ENCODE measurements at regions not wholly inside any gene's neighbourhood (a gene's known extent, or its start where the extent isn't known, plus 50 kb on each side); places are given as distances from the start of the nearest gene placed in this dataset.
A peak's percentile ranks its signal among the peaks of the same experiment; 100 is the strongest.

- Histone ChIP-seq H3K27me3 (ENCODE audit: low read depth) (no peaks in the 10 kb centered on the region), H3K27ac (replicated peaks) (peak overlapping the region; percentile 67), H3K4me1 (peaks cover 6% of the 10 kb centered on the region), H3K36me3 (no peaks in the 10 kb centered on the region), H3K4me3 (no peak overlapping the region), H3K9me3 (replicated peaks) (peaks cover 4% of the 10 kb centered on the region)
- TF ChIP-seq CTCF (IDR thresholded peaks at IDR 0.05; ENCODE audit: borderline replicate concordance): no peak
- intact Hi-C loops (cut with micrococcal nuclease): no loop called here
- DNase-seq: no peak
These were observed 90.0 kb upstream of the HMGCLL1 start for GRCh38 chr6:55669028-55669427.

DNA sequence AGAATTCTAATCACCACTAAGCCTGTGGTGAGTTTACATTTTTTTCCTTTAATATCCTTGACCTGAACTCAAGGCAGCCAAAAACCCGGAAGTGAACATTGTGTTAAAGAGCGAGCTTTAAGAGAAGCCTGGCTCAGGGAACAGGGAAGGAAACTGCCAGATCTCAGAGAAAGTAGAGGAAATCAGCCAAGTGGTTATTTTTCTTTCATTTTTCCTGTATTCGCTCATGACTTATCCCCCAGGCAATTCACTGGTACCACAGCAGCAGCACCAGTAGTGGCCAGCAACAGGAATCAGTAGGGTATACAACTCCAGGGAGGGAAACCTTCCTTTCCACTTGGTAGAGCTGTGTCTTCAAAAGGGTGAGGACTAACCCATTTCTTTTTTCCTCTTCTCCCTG lies 89.6 kb upstream of the HMGCLL1 start:
- Histone ChIP-seq H3K36me3 (no peaks in the 10 kb centered on the region), H3K4me3 (no peak overlapping the region), H3K4me1 (peaks cover 6% of the 10 kb centered on the region), H3K27me3 (ENCODE audit: low read depth) (no peaks in the 10 kb centered on the region), H3K27ac (replicated peaks) (peak overlapping the region; percentile 67), H3K9me3 (replicated peaks) (peaks cover 9% of the 10 kb centered on the region)
- intact Hi-C loops (cut with micrococcal nuclease): no loop called here
- no peak for TF ChIP-seq CTCF (IDR thresholded peaks at IDR 0.05; ENCODE audit: borderline replicate concordance)
- DNase-seq: no peak

DNA sequence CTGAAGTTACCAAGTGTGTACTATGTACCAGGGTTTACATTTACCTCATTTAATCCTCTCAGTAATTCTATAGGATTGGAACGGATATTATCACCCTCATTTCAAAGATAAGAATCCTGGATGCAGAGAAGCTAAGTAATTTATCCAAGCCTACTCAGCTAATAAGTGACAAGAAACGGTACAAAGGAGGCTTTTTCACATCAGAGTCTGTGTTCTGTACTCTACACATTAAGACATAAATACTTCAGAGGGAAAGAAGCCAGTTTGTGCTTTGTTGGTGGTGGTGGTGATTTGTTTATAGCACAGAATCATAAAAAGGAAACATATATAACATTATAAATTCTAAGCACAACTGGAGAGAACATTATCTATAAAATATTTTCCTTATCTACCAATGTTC lies 88.3 kb upstream of the HMGCLL1 start:
- H3K27ac ChIP-seq (replicated peaks): no peak overlapping the region
- H3K4me3 ChIP-seq: no peak overlapping the region
- H3K36me3 ChIP-seq: no peaks in the 10 kb centered on the region
- DNase-seq: no peak
- H3K4me1 ChIP-seq: peaks cover 6% of the 10 kb centered on the region
- H3K27me3 ChIP-seq (ENCODE audit: low read depth): no peaks in the 10 kb centered on the region
- peaks cover 20% of the 10 kb centered on the region for H3K9me3 ChIP-seq (replicated peaks)
- no peak for TF ChIP-seq CTCF (IDR thresholded peaks at IDR 0.05; ENCODE audit: borderline replicate concordance)
- intact Hi-C loops (cut with micrococcal nuclease): no loop called here

GRCh38 chr6:55666606-55667225 lies 87.7 kb upstream of the HMGCLL1 start:
- intact Hi-C loops (cut with micrococcal nuclease): no loop called here
- no peak for DNase-seq
- peaks cover 27% of the 10 kb centered on the region for H3K9me3 ChIP-seq (replicated peaks)
- no peaks in the 10 kb centered on the region for H3K36me3 ChIP-seq
- H3K4me1 ChIP-seq: peaks cover 6% of the 10 kb centered on the region
- no peaks in the 10 kb centered on the region for H3K27me3 ChIP-seq (ENCODE audit: low read depth)
- TF ChIP-seq CTCF (IDR thresholded peaks at IDR 0.05; ENCODE audit: borderline replicate concordance): no peak
- H3K27ac ChIP-seq (replicated peaks): no peak overlapping the region
- no peak overlapping the region for H3K4me3 ChIP-seq

- no peak for DNase-seq
- Histone ChIP-seq H3K36me3 (no peaks in the 10 kb centered on the region), H3K4me1 (peaks cover 6% of the 10 kb centered on the region), H3K27me3 (ENCODE audit: low read depth) (no peaks in the 10 kb centered on the region), H3K9me3 (replicated peaks) (peaks cover 33% of the 10 kb centered on the region), H3K27ac (replicated peaks) (no peak overlapping the region), H3K4me3 (no peak overlapping the region)
- TF ChIP-seq CTCF (IDR thresholded peaks at IDR 0.05; ENCODE audit: borderline replicate concordance): no peak
- intact Hi-C loops (cut with micrococcal nuclease): no loop called here
These were observed 87.0 kb upstream of the HMGCLL1 start for GRCh38 chr6:55666037-55666436.

Data from left ventricle myocardium inferior (tissue), 1 donor.